OCI-M2 (cell line): ENCODE measurements at regions not wholly inside any gene's neighbourhood (a gene's known extent, or its start where the extent isn't known, plus 50 kb on each side); places are given as distances from the start of the nearest gene placed in this dataset.

Experiments
- DNase-seq: peaks from one replicate; lab custom pipeline; 2025; ENCODE audit not compliant: unreplicated experiment; lab: John Stamatoyannopoulos, UW

- DNase-seq, result no peak
These were observed 486.3 kb downstream of the EFNB2 start for GRCh38 chr13:106049171-106049570.

DNA sequence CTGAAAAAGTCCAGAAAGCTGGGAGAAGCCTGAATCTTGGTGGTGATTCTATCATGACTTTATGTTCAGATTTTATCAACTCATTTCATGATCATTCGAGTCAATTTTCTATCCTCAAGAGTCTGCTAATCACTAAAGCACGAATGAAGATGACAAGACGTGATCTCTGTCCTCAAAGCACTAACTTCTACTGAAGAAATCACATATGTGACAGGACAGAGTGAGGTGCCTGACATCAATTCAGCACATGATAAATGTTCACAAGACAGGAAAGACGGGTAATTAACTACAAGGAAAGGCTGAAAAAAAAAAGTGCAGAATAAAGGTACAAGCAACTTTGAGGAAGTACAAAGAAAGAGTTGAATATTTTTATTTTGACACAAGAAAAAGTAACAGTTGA lies 487.1 kb downstream of the EFNB2 start:
- no peak for DNase-seq

GRCh38 chr13:106047859-106048258 lies 487.6 kb downstream of the EFNB2 start:
- no peak for DNase-seq

DNA sequence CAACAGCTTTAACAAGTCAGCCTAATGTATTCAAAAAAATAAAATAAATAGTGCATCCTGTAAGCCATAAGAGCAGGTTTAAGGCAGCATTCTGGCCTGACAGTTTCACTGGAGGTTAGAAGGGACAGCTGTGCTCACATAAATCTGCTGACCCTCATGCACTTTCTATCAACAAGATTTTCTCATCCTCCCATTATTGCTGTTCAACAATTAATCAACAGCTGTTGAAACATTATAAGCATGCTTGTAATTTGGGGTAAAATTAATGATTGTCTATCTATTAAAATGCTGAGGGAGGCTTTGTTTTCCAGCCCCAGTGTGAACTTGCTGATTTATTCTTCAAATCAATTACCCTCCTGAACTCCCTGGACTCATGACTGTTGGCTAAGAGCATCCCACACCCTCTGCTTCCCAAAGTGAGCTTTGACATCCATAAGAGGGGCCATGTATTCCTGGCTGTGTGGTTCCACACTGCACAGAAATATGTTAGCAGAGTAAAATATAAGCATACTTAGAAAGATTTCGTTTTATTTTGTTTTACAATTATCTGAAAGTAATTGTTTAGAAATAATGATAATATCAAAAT lies 492.4 kb downstream of the EFNB2 start:
- DNase-seq, result no peak

DNA sequence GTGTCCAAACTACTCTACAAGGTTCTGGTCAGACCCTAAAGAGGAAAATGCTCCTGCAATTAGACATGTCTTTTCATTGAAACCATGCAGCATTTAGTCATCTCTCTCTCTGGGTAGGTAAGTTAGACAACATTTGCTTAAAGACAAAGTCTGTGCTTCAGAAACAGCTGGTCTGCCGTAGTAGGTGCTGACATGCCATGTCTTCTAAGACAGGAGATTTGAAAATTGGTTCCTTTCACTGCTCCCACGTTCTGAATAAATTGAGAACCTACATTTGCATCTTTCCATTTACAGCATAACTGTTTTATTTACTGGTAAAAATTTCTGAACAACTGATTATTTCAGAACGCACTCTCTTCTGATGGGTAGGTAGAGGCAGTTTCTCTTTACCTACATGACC lies 494.0 kb downstream of the EFNB2 start:
- DNase-seq, result no peak

- no peak for DNase-seq
These were observed 496.7 kb downstream of the EFNB2 start for GRCh38 chr13:106038752-106039151.

- DNase-seq, result no peak
These were observed 498.6 kb downstream of the EFNB2 start for GRCh38 chr13:106036870-106037269.

DNA sequence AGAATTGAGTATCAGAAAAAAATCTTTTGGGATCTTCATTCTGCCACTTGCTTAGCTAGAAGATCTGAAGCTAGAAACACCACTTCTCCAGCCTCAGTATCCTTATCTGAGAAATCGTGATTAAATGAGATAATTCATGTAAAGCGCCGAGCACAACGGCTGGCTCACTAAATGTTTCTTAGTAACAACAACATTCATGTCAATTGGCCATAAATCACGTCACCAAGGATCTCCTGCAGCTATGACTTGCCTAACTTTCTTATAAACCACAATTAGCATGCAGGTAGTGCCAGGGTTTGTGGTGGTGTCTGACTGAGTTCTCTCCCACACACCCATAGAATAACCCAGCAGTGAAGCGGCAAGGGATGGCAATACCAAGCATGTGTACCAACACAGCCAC lies 501.3 kb downstream of the EFNB2 start:
- DNase-seq, result no peak

DNA sequence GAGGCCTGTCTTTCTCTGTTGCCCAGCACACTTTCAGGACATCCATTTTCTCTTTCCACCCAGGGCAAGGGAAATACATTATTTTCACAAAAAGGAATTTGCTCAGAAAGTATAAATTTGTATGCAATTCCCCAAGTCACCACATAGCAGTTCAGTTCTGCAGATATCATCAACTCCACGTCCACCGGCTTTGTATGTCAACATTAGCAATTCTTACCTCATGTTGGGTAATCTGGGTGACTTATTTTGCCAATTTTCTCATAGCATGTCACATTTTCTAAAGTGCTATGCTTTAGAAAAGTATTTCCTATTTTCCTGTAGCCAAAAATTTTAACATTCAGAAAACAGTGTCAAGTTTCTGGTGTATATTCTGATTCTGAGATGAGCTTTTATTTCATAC lies 501.8 kb downstream of the EFNB2 start:
- no peak for DNase-seq

DNA sequence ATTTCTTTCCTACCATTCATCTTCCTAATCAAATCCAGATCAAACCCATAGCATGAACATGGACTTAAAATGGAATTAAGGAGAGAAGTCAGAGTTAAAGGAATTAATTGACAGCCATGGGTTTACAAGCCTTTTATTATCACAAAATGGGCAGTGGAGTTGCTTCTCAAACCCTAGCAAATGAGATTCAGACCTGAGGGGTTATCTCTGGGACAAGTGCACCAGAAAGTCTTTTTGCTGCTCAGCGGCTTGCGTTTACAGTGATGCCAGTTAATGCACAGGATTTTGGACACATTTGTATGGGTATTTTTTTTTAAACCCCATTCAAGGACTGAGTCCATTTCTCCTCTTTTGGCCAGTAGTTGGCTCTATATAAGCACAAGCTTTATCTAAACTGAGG lies 503.0 kb downstream of the EFNB2 start:
- no peak for DNase-seq

GRCh38 chr13:106029676-106030290 lies 505.7 kb downstream of the EFNB2 start:
- no peak for DNase-seq

GRCh38 chr13:106028911-106029310 lies 506.6 kb downstream of the EFNB2 start:
- no peak for DNase-seq

GRCh38 chr13:106011600-106011999 lies 523.9 kb downstream of the EFNB2 start:
- no peak for DNase-seq

DNA sequence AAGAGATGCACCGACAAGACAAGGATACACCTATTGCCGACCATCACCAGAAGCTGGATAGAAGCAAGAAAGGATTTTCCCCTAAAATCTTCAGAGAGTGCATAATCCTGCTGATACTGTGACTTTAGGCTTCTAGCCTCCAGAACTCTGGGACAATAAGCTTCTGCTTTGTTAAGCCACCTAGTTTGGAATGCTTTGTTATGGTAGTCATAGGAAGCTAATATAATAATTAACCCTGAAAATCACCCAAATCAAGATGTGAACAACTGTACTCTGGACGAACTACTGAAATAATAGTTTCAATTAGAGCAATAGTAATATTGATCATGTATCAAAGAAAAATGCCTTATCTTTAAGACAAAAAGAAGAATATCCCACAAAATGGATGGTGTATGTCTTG lies 524.6 kb downstream of the EFNB2 start:
- no peak for DNase-seq

DNA sequence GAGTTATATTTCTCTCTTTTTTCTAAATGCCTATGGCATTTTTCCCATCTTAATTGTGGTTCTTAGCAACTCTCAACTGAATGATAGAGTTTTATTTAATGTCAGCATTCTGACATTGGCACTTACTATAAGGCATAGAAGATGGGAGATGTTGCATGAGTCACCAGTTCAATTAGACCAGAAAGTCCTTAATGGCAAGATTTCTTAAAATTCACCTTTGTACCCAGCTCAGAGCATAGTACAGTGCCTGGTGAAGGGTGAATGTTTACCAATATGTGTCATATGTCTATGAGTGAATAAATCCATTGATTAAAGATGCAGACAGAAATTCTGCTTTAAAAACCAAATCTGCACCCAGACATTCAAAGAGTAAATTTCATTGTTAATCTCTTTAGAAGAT lies 526.9 kb downstream of the EFNB2 start:
- no peak for DNase-seq

DNA sequence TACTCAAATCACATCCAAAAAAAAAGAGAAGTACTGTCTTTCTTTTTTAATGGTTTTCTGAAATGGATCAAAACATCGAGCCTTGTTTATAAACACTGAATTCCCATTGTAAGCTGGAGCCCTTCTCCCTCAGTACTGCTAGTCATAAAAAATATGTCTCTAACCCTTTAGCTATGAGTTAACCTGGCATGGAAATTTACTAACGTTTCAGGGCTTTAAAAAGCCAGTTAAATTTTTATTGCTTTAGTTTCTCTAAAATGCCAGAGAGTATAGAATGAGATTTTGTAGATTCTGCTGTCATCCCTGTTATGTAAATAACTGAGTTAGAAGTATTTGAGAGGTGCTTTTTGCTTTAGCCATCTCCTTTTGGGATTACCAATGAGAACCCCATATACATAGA lies 528.3 kb downstream of the EFNB2 start:
- DNase-seq, result no peak

GRCh38 chr13:106003651-106004050 lies 531.8 kb downstream of the EFNB2 start:
- DNase-seq, result no peak

GRCh38 chr13:106001443-106001842 lies 534.0 kb downstream of the EFNB2 start:
- DNase-seq, result no peak

- no peak for DNase-seq
These were observed 537.6 kb downstream of the EFNB2 start for GRCh38 chr13:105997581-105998550.

- no peak for DNase-seq
These were observed 539.0 kb downstream of the EFNB2 start for GRCh38 chr13:105996391-105997025.

- DNase-seq, result no peak
These were observed 541.1 kb downstream of the EFNB2 start for GRCh38 chr13:105994340-105994739.
